ENCODE measurements at regions not wholly inside any gene's neighbourhood (a gene's known extent, or its start where the extent isn't known, plus 50 kb on each side); places are given as distances from the start of the nearest gene placed in this dataset.
A peak's percentile ranks its signal among the peaks of the same experiment; 100 is the strongest.

DNA sequence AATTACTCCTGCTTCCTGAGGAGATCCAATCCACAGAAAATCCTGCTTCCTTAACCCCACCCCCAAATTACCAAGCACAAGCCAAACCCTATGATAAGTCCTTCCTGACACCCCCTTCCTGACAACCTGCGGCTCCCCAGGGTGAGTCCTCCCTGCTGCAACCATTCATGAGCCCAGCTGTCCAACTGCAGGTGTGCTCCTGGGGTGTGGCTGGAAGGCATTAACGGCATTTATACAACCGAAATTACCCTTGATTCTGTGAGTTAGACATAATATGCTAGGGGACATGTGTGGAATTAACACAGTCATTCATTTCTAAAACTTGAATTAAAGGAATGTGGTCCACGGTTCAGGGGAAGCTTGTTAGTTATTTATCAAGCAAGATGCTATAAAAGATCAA is 119.0 kb upstream of the ALKAL2 start:
- Histone ChIP-seq H2BK5ac (ENCODE audit: low read length) (no peak overlapping the region), H3K18ac (ENCODE audit: low read length) (no peak overlapping the region), H3K36me3 (replicated peaks in 1 of 2; ENCODE audit: control insufficient read depth in 2 of 2, insufficient read depth in 2 of 2, low read length in 2 of 2) (peaks cover 0 to 2% of the 10 kb centered on the region in 2 donors), H3K4me3 (ENCODE audit: low read length in 2 of 2) (no peak overlapping the region), H3K14ac (ENCODE audit: low read length) (no peak overlapping the region), H3K4me1 (ENCODE audit: control insufficient read depth in 2 of 2, insufficient read depth in 1 of 2, low read depth in 1 of 2, low read length in 2 of 2) (peaks cover 2 to 3% of the 10 kb centered on the region in 2 donors), H4K8ac (ENCODE audit: low read depth, low read length) (no peak overlapping the region), H3K9ac (ENCODE audit: low read depth, low read length, poor library complexity) (no peak overlapping the region), H2BK120ac (ENCODE audit: low read depth, low read length) (no peak overlapping the region), H2AFZ (ENCODE audit: low read length) (no peak overlapping the region), H3K23ac (ENCODE audit: low read depth, low read length, poor library complexity) (no peak overlapping the region), H2BK15ac (ENCODE audit: low read length) (no peak overlapping the region), H3K4ac (ENCODE audit: low read length) (no peak overlapping the region), H2BK12ac (ENCODE audit: low read length) (no peak overlapping the region), H3K27me3 (ENCODE audit: control insufficient read depth in 3 of 3, insufficient read depth in 3 of 3, low read depth in 1 of 3, low read length in 3 of 3) (peaks cover 0 to 2% (median 0%) of the 10 kb centered on the region in 3 experiments), H2AK5ac (ENCODE audit: low read depth, low read length) (no peak overlapping the region), H3K4me2 (ENCODE audit: insufficient read depth, low read length, poor library complexity, severe bottlenecking) (no peak overlapping the region), H3K9me3 (replicated peaks in 1 of 2; ENCODE audit: control insufficient read depth in 2 of 2, insufficient read depth in 1 of 2, low read depth in 1 of 2, low read length in 2 of 2) (peaks cover 9 to 10% of the 10 kb centered on the region in 2 donors), H3K79me1 (ENCODE audit: low read depth, low read length) (no peaks in the 10 kb centered on the region), H4K91ac (ENCODE audit: low read depth, low read length, poor library complexity) (no peak overlapping the region), H3K27ac (replicated peaks; ENCODE audit: low read length) (no peak overlapping the region)
- DNase-seq (ENCODE audit: low spot score), result no peak
- no CpG with 5 or more reads among the region's 4 CpGs for WGBS, 2 donors (ENCODE audit: extremely low coverage in 2 of 2, insufficient read length in 2 of 2, insufficient replicate concordance in 1 of 2)

DNA sequence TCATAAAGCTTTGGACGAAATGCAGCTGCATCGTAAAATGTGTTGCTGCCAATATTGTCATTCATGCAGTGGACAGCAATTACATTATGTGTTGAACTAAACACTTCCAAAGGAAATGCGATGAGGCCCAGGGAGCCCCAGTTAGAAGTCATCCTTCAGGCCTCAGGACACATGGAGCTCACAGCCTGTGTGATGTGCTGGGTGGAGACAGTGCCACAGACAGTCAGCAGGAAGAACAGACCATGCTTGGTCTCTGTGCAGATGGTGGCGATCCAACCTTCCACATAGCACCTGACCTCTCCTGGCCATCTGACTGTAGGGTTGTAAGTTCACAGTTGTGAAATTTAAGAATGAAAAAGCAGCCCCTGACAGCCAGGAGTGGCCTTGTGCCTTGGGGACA is 118.3 kb upstream of the ALKAL2 start:
- Histone ChIP-seq H2BK5ac (ENCODE audit: low read length) (no peak overlapping the region), H3K4me3 (ENCODE audit: low read length in 2 of 2) (peak overlapping the region in 1 of 2 donors; percentile 16), H3K4me2 (ENCODE audit: insufficient read depth, low read length, poor library complexity, severe bottlenecking) (no peak overlapping the region), H2BK120ac (ENCODE audit: low read depth, low read length) (no peak overlapping the region), H3K14ac (ENCODE audit: low read length) (no peak overlapping the region), H2BK12ac (ENCODE audit: low read length) (no peak overlapping the region), H3K79me1 (ENCODE audit: low read depth, low read length) (no peaks in the 10 kb centered on the region), H3K36me3 (replicated peaks in 1 of 2; ENCODE audit: control insufficient read depth in 2 of 2, insufficient read depth in 2 of 2, low read length in 2 of 2) (peaks cover 0 to 2% of the 10 kb centered on the region in 2 donors), H3K4ac (ENCODE audit: low read length) (no peak overlapping the region), H3K18ac (ENCODE audit: low read length) (no peak overlapping the region), H4K91ac (ENCODE audit: low read depth, low read length, poor library complexity) (no peak overlapping the region), H3K9ac (ENCODE audit: low read depth, low read length, poor library complexity) (no peak overlapping the region), H3K9me3 (replicated peaks in 1 of 2; ENCODE audit: control insufficient read depth in 2 of 2, insufficient read depth in 1 of 2, low read depth in 1 of 2, low read length in 2 of 2) (peaks cover 9 to 10% of the 10 kb centered on the region in 2 donors), H2AFZ (ENCODE audit: low read length) (no peak overlapping the region), H3K27ac (replicated peaks; ENCODE audit: low read length) (no peak overlapping the region), H2AK5ac (ENCODE audit: low read depth, low read length) (no peak overlapping the region), H4K8ac (ENCODE audit: low read depth, low read length) (no peak overlapping the region), H3K27me3 (ENCODE audit: control insufficient read depth in 3 of 3, insufficient read depth in 3 of 3, low read depth in 1 of 3, low read length in 3 of 3) (peaks cover 0 to 2% (median 0%) of the 10 kb centered on the region in 3 experiments), H2BK15ac (ENCODE audit: low read length) (no peak overlapping the region), H3K23ac (ENCODE audit: low read depth, low read length, poor library complexity) (no peak overlapping the region), H3K4me1 (ENCODE audit: control insufficient read depth in 2 of 2, insufficient read depth in 1 of 2, low read depth in 1 of 2, low read length in 2 of 2) (peaks cover 2 to 3% of the 10 kb centered on the region in 2 donors)
- no peak for DNase-seq (ENCODE audit: low spot score)
- no CpG with 5 or more reads among the region's 4 CpGs for WGBS, 2 donors (ENCODE audit: extremely low coverage in 2 of 2, insufficient read length in 2 of 2, insufficient replicate concordance in 1 of 2)

DNA sequence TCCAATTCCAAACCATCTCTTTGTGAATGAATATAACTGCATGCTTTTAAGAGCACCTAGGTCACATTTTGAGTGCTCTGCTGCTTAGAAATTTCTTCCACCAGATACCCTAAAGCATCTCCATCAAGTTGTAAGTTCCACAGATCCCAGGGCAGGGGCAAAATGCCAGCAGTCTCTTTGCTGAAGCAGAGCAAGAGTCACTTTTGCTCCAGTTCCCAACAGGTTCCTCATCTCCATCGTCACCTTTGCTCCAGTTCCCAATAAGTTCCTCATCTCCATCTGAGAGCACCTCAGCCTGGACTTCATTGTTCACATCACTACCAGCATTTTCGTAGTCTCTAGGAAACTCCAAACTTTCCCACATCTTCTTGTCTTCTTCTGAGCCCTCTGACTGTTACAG is 116.7 kb upstream of the ALKAL2 start:
- no peak overlapping the region for H3K4me2 ChIP-seq (ENCODE audit: insufficient read depth, low read length, poor library complexity, severe bottlenecking)
- no peak for DNase-seq (ENCODE audit: low spot score)
- no peak overlapping the region for H2AK5ac ChIP-seq (ENCODE audit: low read depth, low read length)
- no peak overlapping the region for H2BK120ac ChIP-seq (ENCODE audit: low read depth, low read length)
- no peak overlapping the region for H3K14ac ChIP-seq (ENCODE audit: low read length)
- H3K23ac ChIP-seq (ENCODE audit: low read depth, low read length, poor library complexity), result no peak overlapping the region
- H3K9me3 ChIP-seq (replicated peaks in 1 of 2; ENCODE audit: control insufficient read depth in 2 of 2, insufficient read depth in 1 of 2, low read depth in 1 of 2, low read length in 2 of 2), result peaks cover 4 to 10% of the 10 kb centered on the region in 2 donors
- no peak overlapping the region for H2BK12ac ChIP-seq (ENCODE audit: low read length)
- H3K4me1 ChIP-seq (ENCODE audit: control insufficient read depth in 2 of 2, insufficient read depth in 1 of 2, low read depth in 1 of 2, low read length in 2 of 2), result peaks cover 0 to 3% of the 10 kb centered on the region in 2 donors
- H3K4me3 ChIP-seq (ENCODE audit: low read length in 2 of 2), result no peak overlapping the region
- H3K18ac ChIP-seq (ENCODE audit: low read length), result no peak overlapping the region
- no peak overlapping the region for H2BK15ac ChIP-seq (ENCODE audit: low read length)
- no peak overlapping the region for H4K91ac ChIP-seq (ENCODE audit: low read depth, low read length, poor library complexity)
- H2BK5ac ChIP-seq (ENCODE audit: low read length), result no peak overlapping the region
- no peak overlapping the region for H2AFZ ChIP-seq (ENCODE audit: low read length)
- no peak overlapping the region for H3K27ac ChIP-seq (replicated peaks; ENCODE audit: low read length)
- no peaks in the 10 kb centered on the region for H3K27me3 ChIP-seq (ENCODE audit: control insufficient read depth in 3 of 3, insufficient read depth in 3 of 3, low read depth in 1 of 3, low read length in 3 of 3)
- no peak overlapping the region for H4K8ac ChIP-seq (ENCODE audit: low read depth, low read length)
- no peaks in the 10 kb centered on the region for H3K36me3 ChIP-seq (replicated peaks in 1 of 2; ENCODE audit: control insufficient read depth in 2 of 2, insufficient read depth in 2 of 2, low read length in 2 of 2)
- WGBS, 2 donors (ENCODE audit: extremely low coverage in 2 of 2, insufficient read length in 2 of 2, insufficient replicate concordance in 1 of 2), result no CpG with 5 or more reads among the region's 2 CpGs
- no peaks in the 10 kb centered on the region for H3K79me1 ChIP-seq (ENCODE audit: low read depth, low read length)
- H3K4ac ChIP-seq (ENCODE audit: low read length), result no peak overlapping the region
- no peak overlapping the region for H3K9ac ChIP-seq (ENCODE audit: low read depth, low read length, poor library complexity)

DNA sequence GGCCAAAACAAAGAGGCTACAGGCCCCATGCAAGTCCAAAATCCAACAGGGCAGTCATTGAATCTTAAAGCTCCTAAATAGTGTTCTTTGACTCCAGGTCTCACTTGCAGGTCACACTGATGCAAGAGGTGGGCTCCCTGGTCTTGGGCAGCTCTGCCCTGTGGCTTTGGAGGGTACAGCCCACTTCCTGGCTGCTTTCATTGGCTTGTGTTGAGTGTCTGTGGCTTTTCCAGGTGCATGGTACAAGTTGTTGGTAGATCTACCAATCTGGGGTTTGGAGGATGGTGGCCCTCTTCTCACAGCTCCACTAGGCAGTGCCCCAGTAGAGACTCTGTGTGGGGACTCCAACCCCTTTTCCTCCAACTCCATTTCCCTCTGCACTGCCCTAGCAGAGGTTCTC is 115.8 kb upstream of the ALKAL2 start:
- Histone ChIP-seq H3K4me3 (ENCODE audit: low read length in 2 of 2) (no peak overlapping the region), H3K9ac (ENCODE audit: low read depth, low read length, poor library complexity) (no peak overlapping the region), H4K91ac (ENCODE audit: low read depth, low read length, poor library complexity) (no peak overlapping the region), H3K4me1 (ENCODE audit: control insufficient read depth in 2 of 2, insufficient read depth in 1 of 2, low read depth in 1 of 2, low read length in 2 of 2) (no peaks in the 10 kb centered on the region), H3K4me2 (ENCODE audit: insufficient read depth, low read length, poor library complexity, severe bottlenecking) (no peak overlapping the region), H2BK5ac (ENCODE audit: low read length) (no peak overlapping the region), H3K79me1 (ENCODE audit: low read depth, low read length) (no peaks in the 10 kb centered on the region), H4K8ac (ENCODE audit: low read depth, low read length) (no peak overlapping the region), H2BK120ac (ENCODE audit: low read depth, low read length) (no peak overlapping the region), H3K9me3 (replicated peaks in 1 of 2; ENCODE audit: control insufficient read depth in 2 of 2, insufficient read depth in 1 of 2, low read depth in 1 of 2, low read length in 2 of 2) (peaks cover 4 to 10% of the 10 kb centered on the region in 2 donors), H3K23ac (ENCODE audit: low read depth, low read length, poor library complexity) (no peak overlapping the region), H3K27me3 (ENCODE audit: control insufficient read depth in 3 of 3, insufficient read depth in 3 of 3, low read depth in 1 of 3, low read length in 3 of 3) (no peaks in the 10 kb centered on the region), H3K14ac (ENCODE audit: low read length) (no peak overlapping the region), H2AK5ac (ENCODE audit: low read depth, low read length) (no peak overlapping the region), H2BK15ac (ENCODE audit: low read length) (no peak overlapping the region), H3K36me3 (replicated peaks in 1 of 2; ENCODE audit: control insufficient read depth in 2 of 2, insufficient read depth in 2 of 2, low read length in 2 of 2) (no peaks in the 10 kb centered on the region), H2AFZ (ENCODE audit: low read length) (no peak overlapping the region), H3K27ac (replicated peaks; ENCODE audit: low read length) (no peak overlapping the region), H2BK12ac (ENCODE audit: low read length) (no peak overlapping the region), H3K18ac (ENCODE audit: low read length) (no peak overlapping the region), H3K4ac (ENCODE audit: low read length) (no peak overlapping the region)
- DNase-seq (ENCODE audit: low spot score), result no peak

All from neuronal stem cell (in vitro differentiated cells).